ENCODE measurements at regions not wholly inside any gene's neighbourhood (a gene's known extent, or its start where the extent isn't known, plus 50 kb on each side); places are given as distances from the start of the nearest gene placed in this dataset.
"Not testable (repeated sequence)": the region's sequence is repeated elsewhere in the genome, so short reads cannot be mapped to it uniquely, and the experiment has no call there.

- H3K27ac Mint-ChIP-seq; H3K27me3 Mint-ChIP-seq (ENCODE audit: low read depth); H3K4me1 Mint-ChIP-seq (ENCODE audit: low read depth); H3K4me3 Mint-ChIP-seq; DNase-seq; H3K9me3 Mint-ChIP-seq; H3K36me3 Mint-ChIP-seq (ENCODE audit: low read depth); CTCF ChIA-PET: not testable (repeated sequence)
- intact Hi-C loops (cut with micrococcal nuclease), result loop anchor here (10.0 kb wide), 1 partner anchor 358 kb away; no protein-coding TSS in a partner anchor
Observed at GRCh38 chr2:111472844-111473403, 352.2 kb downstream of the BCL2L11 start.

DNA sequence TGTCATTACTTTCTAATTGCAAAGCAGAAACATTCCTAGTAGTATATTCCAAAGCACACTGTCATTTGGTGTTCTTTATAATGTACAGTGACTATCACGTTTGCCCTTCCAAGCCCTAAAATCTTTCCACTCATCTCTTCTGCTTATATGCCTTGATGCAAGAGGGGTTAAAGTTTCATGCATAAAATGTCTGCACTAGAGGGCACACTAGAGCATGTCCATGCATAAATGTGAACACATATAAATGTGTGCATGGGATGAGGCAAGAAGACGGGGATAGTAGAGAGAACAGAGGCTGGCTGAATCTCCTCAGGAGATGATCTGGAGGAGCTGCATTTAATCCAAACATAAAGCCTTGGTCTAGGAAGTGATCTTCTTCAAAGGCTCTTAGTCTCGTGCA lies 352.8 kb downstream of the BCL2L11 start:
- CTCF ChIA-PET; H3K4me3 Mint-ChIP-seq; H3K36me3 Mint-ChIP-seq (ENCODE audit: low read depth); H3K27me3 Mint-ChIP-seq (ENCODE audit: low read depth); H3K4me1 Mint-ChIP-seq (ENCODE audit: low read depth); H3K27ac Mint-ChIP-seq; H3K9me3 Mint-ChIP-seq; DNase-seq: not testable (repeated sequence)
- intact Hi-C loops (cut with micrococcal nuclease), result loop anchor here (10.0 kb wide), 1 partner anchor 359 kb away; no protein-coding TSS in a partner anchor

DNA sequence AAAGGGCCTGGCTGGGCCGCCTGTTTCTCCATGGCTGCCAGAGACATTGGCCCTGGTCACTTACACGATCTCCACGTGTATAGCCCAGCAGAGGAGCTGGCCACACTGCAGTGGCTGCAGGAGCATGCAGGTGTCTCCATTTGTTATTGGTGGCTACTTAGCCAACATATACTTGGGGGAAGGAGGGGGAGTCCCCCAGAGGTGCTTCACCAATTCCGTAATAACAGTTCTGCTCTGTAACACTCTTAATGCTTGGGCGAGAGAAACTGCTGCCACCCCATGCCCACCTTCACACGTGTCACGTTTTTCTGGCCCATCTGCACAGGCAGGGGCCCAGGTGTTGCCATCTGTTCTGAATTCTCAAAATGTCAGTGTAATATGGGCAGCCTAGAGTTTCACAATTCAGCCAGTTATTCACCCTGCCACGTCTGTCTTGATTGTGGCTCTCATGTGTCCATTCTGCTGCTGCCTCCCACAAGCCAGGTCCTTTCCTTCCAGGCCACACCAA lies 353.5 kb downstream of the BCL2L11 start:
- CTCF ChIA-PET; H3K27ac Mint-ChIP-seq; H3K9me3 Mint-ChIP-seq; H3K36me3 Mint-ChIP-seq (ENCODE audit: low read depth); H3K4me3 Mint-ChIP-seq; H3K27me3 Mint-ChIP-seq (ENCODE audit: low read depth); DNase-seq; H3K4me1 Mint-ChIP-seq (ENCODE audit: low read depth): not testable (repeated sequence)
- intact Hi-C loops (cut with micrococcal nuclease), result loop anchor here (10.0 kb wide), 1 partner anchor 359 kb away; no protein-coding TSS in a partner anchor

- CTCF ChIA-PET; H3K4me3 Mint-ChIP-seq; H3K36me3 Mint-ChIP-seq (ENCODE audit: low read depth); H3K9me3 Mint-ChIP-seq; DNase-seq; H3K27me3 Mint-ChIP-seq (ENCODE audit: low read depth); H3K27ac Mint-ChIP-seq: not testable (repeated sequence)
- peaks cover 26% of the 10 kb centered on the region for H3K4me1 Mint-ChIP-seq (ENCODE audit: low read depth)
- intact Hi-C loops (cut with micrococcal nuclease), result loop anchor here (10.0 kb wide), 1 partner anchor 364 kb away; no protein-coding TSS in a partner anchor
Observed at GRCh38 chr2:111478335-111478734, 357.6 kb downstream of the BCL2L11 start.

DNA sequence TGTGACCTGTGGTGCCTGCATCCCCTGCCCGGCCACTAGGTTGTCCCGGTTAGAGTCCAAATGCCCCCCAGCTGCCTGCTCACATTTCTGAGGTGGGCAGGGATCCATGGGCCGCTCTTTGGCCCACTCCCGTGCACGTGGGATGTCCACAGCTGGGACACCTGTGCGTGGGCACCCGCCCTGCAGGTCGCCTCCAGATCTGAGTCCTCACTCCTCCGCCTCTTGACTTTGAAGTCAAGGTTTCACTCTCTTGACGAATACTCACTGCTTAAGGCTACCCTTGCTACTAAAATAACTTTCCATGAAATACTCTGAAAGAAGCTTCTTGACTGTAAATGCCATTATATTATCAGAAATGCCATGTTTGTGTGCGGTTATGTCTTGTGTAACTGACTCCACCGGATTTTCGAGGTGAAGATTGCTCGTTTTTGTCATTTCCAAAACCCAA lies 358.2 kb downstream of the BCL2L11 start:
- H3K9me3 Mint-ChIP-seq; CTCF ChIA-PET; H3K27ac Mint-ChIP-seq; H3K27me3 Mint-ChIP-seq (ENCODE audit: low read depth); H3K36me3 Mint-ChIP-seq (ENCODE audit: low read depth); H3K4me3 Mint-ChIP-seq: not testable (repeated sequence)
- peak; percentile 49 for DNase-seq
- H3K4me1 Mint-ChIP-seq (ENCODE audit: low read depth), result peaks cover 25% of the 10 kb centered on the region
- intact Hi-C loops (cut with micrococcal nuclease), result loop anchor here (10.0 kb wide), 1 partner anchor 364 kb away; no protein-coding TSS in a partner anchor

DNA sequence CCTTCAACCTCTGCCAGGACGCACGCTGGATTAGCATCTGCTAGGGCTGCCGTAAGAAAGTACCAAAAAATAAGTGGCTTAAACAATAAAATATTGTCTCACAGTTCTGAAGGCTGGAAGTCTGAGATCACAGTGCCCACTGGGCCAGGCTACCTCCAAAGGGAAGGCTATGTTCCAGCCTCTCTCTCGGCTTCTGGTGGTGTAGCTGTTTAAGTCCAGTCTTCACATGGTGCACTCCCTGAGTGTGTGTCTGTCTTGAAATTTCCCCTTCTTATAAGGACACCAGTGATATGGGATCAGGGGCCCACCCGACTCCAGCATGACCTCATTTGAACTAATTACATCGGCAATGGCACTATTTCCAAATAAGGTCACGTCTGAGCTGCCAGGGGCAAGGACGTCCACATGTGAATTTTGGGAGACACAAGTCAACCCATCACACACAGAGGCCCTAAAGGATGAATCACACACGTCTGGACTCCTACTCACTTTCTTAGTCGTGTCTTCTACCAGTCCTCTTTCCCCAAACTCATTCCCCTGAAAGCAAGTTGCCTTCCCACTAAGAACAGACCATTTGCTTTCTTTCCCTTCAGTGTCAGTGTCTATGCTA lies 359.4 kb downstream of the BCL2L11 start:
- H3K9me3 Mint-ChIP-seq; H3K36me3 Mint-ChIP-seq (ENCODE audit: low read depth); CTCF ChIA-PET; H3K27me3 Mint-ChIP-seq (ENCODE audit: low read depth): not testable (repeated sequence)
- Mint-ChIP-seq H3K4me1 (ENCODE audit: low read depth) (peaks cover 25% of the 10 kb centered on the region), H3K27ac (peak overlapping the region; percentile 65), H3K4me3 (peak overlapping the region; percentile 6)
- DNase-seq, result peak; percentile 40
- intact Hi-C loops (cut with micrococcal nuclease), result loop anchor here (5.0 kb wide), 1 partner anchor 227 kb away; no protein-coding TSS in a partner anchor

GRCh38 chr2:111480633-111481032 lies 359.9 kb downstream of the BCL2L11 start:
- not testable (repeated sequence) for H3K27me3 Mint-ChIP-seq (ENCODE audit: low read depth); DNase-seq; H3K9me3 Mint-ChIP-seq; H3K4me3 Mint-ChIP-seq; H3K36me3 Mint-ChIP-seq (ENCODE audit: low read depth)
- CTCF ChIA-PET, result interaction anchor here (0.6 kb wide), 1 partner anchor 362 kb away, joined by 3 read pairs; no protein-coding TSS in a partner anchor
- peaks cover 25% of the 10 kb centered on the region for H3K4me1 Mint-ChIP-seq (ENCODE audit: low read depth)
- H3K27ac Mint-ChIP-seq, result peak overlapping the region; percentile 72
- intact Hi-C loops (cut with micrococcal nuclease), result loop anchor here (5.0 kb wide), 1 partner anchor 227 kb away; no protein-coding TSS in a partner anchor

DNA sequence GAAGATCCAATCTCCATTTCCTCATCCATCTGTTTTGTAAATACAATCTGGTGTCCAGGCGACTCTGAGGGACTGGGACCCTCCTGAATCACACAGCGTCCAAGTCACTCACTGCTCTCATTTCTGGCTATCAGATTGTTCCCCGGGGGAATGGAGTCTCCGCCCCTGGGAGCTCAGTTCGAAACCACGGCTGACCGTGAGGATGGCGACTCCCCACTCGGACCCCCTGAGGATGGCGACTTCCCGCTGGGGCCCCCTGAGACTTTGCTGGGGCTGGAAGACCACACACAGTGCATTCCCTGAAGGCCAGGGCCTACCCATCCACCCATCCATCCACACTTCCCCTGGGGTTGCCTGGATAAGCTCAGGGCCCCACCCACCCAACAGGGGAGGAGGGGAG lies 360.5 kb downstream of the BCL2L11 start:
- H3K4me1 Mint-ChIP-seq (ENCODE audit: low read depth), result peaks cover 26% of the 10 kb centered on the region
- H3K27me3 Mint-ChIP-seq (ENCODE audit: low read depth); H3K4me3 Mint-ChIP-seq; H3K9me3 Mint-ChIP-seq; H3K36me3 Mint-ChIP-seq (ENCODE audit: low read depth); DNase-seq; H3K27ac Mint-ChIP-seq: not testable (repeated sequence)
- intact Hi-C loops (cut with micrococcal nuclease), result loop anchor here (5.0 kb wide), 1 partner anchor 226 kb away; no protein-coding TSS in a partner anchor
- CTCF ChIA-PET, result interaction anchor here (0.6 kb wide), 1 partner anchor 363 kb away, joined by 3 read pairs; no protein-coding TSS in a partner anchor

DNA sequence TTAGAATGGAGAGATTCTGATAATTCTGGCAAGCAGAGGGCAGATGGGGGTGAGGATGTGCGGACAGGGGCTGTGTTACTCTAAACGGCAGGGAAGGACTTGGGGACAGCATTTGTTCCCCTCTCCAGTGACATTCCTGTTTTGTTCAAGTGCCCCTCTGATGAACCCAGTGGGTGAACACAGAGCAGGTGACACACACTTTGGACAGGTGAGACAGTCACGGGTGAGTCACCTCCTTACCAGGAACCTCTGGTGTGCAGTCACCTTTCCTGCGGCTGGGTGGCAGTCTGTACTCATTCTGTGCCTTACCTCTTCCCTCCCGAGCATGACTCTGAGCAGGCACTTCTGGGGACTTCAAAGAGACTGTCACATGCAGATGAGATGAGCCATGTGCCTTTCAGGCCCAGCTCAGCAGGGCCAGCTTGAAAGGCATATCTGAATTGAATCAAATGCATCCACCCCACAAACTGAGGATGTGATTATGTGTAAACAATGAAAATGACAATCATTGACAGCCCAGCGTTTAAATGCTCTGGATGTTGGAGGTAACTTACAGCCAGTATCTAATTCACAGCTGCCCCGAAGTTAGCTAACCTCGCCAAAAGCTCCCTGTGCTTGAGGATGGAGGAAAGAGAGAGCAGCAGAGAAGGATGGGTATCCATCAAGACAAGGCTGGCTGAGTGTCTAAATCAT lies 362.4 kb downstream of the BCL2L11 start:
- intact Hi-C loops (cut with micrococcal nuclease), result loop anchor here (5.0 kb wide), 1 partner anchor 224 kb away; no protein-coding TSS in a partner anchor
- not testable (repeated sequence) for DNase-seq; H3K36me3 Mint-ChIP-seq (ENCODE audit: low read depth); H3K27ac Mint-ChIP-seq; H3K27me3 Mint-ChIP-seq (ENCODE audit: low read depth); H3K9me3 Mint-ChIP-seq; H3K4me3 Mint-ChIP-seq
- peaks cover 26% of the 10 kb centered on the region for H3K4me1 Mint-ChIP-seq (ENCODE audit: low read depth)
- CTCF ChIA-PET, result interaction anchor here (0.6 to 1.0 kb wide), 2 partner anchors 212 to 218 kb away, joined by 3 to 7 read pairs; no protein-coding TSS in a partner anchor

- not testable (repeated sequence) for H3K27me3 Mint-ChIP-seq (ENCODE audit: low read depth); DNase-seq; H3K9me3 Mint-ChIP-seq; H3K27ac Mint-ChIP-seq; H3K36me3 Mint-ChIP-seq (ENCODE audit: low read depth); H3K4me3 Mint-ChIP-seq
- peaks cover 24% of the 10 kb centered on the region for H3K4me1 Mint-ChIP-seq (ENCODE audit: low read depth)
- CTCF ChIA-PET, result interaction anchor here (1.0 kb wide), 1 partner anchor 217 kb away, joined by 7 read pairs; no protein-coding TSS in a partner anchor
- intact Hi-C loops (cut with micrococcal nuclease), result loop anchor here (5.0 kb wide), 1 partner anchor 223 kb away; no protein-coding TSS in a partner anchor
Observed at GRCh38 chr2:111484097-111484496, 363.4 kb downstream of the BCL2L11 start.

GRCh38 chr2:111485895-111486294 lies 365.2 kb downstream of the BCL2L11 start:
- H3K9me3 Mint-ChIP-seq; CTCF ChIA-PET; H3K36me3 Mint-ChIP-seq (ENCODE audit: low read depth); H3K27ac Mint-ChIP-seq; H3K4me3 Mint-ChIP-seq; DNase-seq; intact Hi-C loops (cut with micrococcal nuclease); H3K27me3 Mint-ChIP-seq (ENCODE audit: low read depth): not testable (repeated sequence)
- H3K4me1 Mint-ChIP-seq (ENCODE audit: low read depth), result peaks cover 15% of the 10 kb centered on the region

- DNase-seq; H3K36me3 Mint-ChIP-seq (ENCODE audit: low read depth); intact Hi-C loops (cut with micrococcal nuclease); H3K27ac Mint-ChIP-seq; H3K9me3 Mint-ChIP-seq; H3K4me3 Mint-ChIP-seq; CTCF ChIA-PET; H3K27me3 Mint-ChIP-seq (ENCODE audit: low read depth): not testable (repeated sequence)
- peaks cover 13% of the 10 kb centered on the region for H3K4me1 Mint-ChIP-seq (ENCODE audit: low read depth)
Observed at GRCh38 chr2:111488451-111488850, 367.7 kb downstream of the BCL2L11 start.
